ENCODE measurements at regions not wholly inside any gene's neighbourhood (a gene's known extent, or its start where the extent isn't known, plus 50 kb on each side); places are given as distances from the start of the nearest gene placed in this dataset.

DNA sequence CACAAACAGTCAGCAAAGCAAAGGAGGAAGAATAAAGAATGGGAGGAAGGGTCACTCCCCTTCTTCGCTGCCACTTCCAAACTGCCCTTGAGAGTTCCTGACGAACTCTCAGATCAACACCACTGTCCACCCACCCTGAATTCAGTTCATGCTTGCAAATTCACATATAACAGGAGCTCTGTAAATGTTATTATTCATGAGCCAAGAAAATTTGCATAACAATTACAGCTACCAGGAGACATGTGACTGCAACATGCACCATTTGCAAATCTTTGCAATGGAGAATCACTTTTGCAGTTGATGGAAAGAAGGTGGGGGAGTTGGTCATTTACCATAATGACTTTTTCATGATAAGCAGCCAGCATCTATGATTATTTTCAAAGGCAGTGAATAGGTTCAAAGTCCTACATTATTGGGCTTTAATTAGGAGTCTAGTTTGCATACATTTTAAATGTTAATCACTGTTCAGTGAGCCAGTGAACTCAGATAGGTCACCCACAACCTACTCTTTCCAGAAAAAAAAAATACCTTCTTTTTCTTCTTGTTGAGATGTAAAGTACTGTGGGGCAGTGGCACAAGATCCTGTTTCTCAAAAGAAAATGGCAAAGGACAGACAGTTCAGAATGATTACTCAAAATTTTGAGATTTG lies 149.7 kb downstream of the CAAP1 start:
- intact Hi-C loops (cut with DNase I; ENCODE audit: low total_unique reads) = no loop called here
- H3K27ac ChIP-seq = no peak overlapping the region
- no peak for DNase-seq

DNA sequence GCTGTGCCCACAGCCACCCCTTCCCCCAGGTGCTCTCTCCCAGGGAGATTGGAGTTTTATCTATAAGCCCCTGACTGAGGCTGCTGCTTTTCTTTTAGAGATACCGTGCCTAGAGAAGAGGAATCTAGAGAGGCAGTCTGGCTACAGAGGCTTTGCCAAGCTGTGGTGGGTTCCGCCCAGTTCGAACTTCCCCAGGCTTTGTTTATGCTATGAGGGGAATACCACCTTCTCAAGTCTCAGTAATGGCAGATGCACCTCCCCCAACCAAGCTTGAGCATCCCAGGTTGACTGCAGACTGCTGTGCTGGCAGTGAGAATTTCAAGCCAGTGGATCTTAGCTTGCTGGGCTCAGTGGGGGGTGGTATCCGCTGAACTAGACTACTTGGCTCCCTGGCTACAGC lies 157.4 kb downstream of the CAAP1 start:
- Histone ChIP-seq H3K4me3 (no peak overlapping the region), H3K4me1 (no peaks in the 10 kb centered on the region), H3K27ac (no peak overlapping the region), H3K27me3 (no peaks in the 10 kb centered on the region), H3K9me3 (peaks cover 0 to 6% (median 0%) of the 10 kb centered on the region in 3 donors), H3K36me3 (no peaks in the 10 kb centered on the region)
- intact Hi-C loops (cut with DNase I; ENCODE audit: low total_unique reads) = no loop called here
- no peak for TF ChIP-seq CTCF (IDR thresholded peaks at IDR 0.05)
- DNase-seq = no peak

More for the DNA sequence above, 149.7 kb downstream of the CAAP1 start:
- H3K27me3 ChIP-seq = no peaks in the 10 kb centered on the region
- TF ChIP-seq CTCF (IDR thresholded peaks at IDR 0.05) = no peak
- H3K36me3 ChIP-seq = no peaks in the 10 kb centered on the region
- no peaks in the 10 kb centered on the region for H3K4me1 ChIP-seq
- no peak overlapping the region for H3K4me3 ChIP-seq
- H3K9me3 ChIP-seq = no peaks in the 10 kb centered on the region

DNA sequence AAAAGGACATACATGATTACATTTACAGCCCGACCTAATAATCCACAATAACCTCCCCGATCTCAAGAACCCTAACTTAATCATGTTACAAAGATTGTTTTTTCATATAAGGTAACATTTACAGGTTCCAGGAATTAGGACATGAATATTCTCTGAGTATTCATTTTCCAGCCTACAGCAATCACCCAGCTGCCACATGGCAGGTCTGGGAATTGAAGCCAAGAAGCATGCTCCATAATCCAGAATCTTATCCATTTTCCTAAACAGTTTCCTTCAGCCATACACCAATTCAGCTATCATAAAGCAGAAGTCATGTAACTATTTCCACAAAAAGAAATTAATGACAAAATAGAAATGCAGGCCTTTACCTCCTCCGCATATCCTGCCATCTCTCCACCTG lies 163.4 kb downstream of the CAAP1 start:
- no peak for DNase-seq

GRCh38 chr9:26727471-26727870 lies 165.1 kb downstream of the CAAP1 start:
- H3K36me3 ChIP-seq = no peaks in the 10 kb centered on the region
- no peaks in the 10 kb centered on the region for H3K4me1 ChIP-seq
- H3K27me3 ChIP-seq = no peaks in the 10 kb centered on the region
- no peak overlapping the region for H3K27ac ChIP-seq
- H3K4me3 ChIP-seq = no peak overlapping the region
- DNase-seq = no peak
- intact Hi-C loops (cut with DNase I; ENCODE audit: low total_unique reads) = no loop called here
- TF ChIP-seq CTCF (IDR thresholded peaks at IDR 0.05) = no peak
- H3K9me3 ChIP-seq = no peaks in the 10 kb centered on the region

More for the DNA sequence above, 163.4 kb downstream of the CAAP1 start:
- H3K27ac ChIP-seq = no peak overlapping the region
- intact Hi-C loops (cut with DNase I; ENCODE audit: low total_unique reads) = no loop called here
- no peaks in the 10 kb centered on the region for H3K4me1 ChIP-seq
- H3K9me3 ChIP-seq = no peaks in the 10 kb centered on the region
- TF ChIP-seq CTCF (IDR thresholded peaks at IDR 0.05) = no peak
- no peaks in the 10 kb centered on the region for H3K36me3 ChIP-seq
- no peak overlapping the region for H3K4me3 ChIP-seq
- no peaks in the 10 kb centered on the region for H3K27me3 ChIP-seq

DNA sequence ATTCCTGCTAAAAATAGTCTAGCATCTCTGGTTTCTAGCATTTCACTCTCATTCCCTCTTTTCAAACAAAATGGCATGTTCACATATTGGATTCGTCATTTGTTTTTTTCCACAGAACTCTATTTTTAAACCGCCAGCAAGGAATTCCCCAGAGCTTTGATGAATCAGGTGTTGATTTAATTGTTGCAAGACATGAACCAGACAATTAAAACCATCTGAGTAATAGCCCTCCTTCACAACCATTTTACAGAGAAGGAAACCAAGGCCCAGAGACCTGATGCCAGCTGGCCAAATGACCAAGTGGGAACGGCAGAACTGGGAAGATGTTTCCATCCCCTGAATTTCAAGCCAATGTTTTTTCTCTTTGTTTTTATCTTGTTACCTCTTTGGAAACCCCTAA lies 167.0 kb downstream of the CAAP1 start:
- no peak for DNase-seq
- Histone ChIP-seq H3K27me3 (peaks cover 0 to 4% of the 10 kb centered on the region in 2 donors), H3K4me3 (no peak overlapping the region), H3K4me1 (no peaks in the 10 kb centered on the region), H3K27ac (no peak overlapping the region), H3K36me3 (no peaks in the 10 kb centered on the region), H3K9me3 (no peaks in the 10 kb centered on the region)
- intact Hi-C loops (cut with DNase I; ENCODE audit: low total_unique reads) = no loop called here
- TF ChIP-seq CTCF (IDR thresholded peaks at IDR 0.05) = no peak

- no peak overlapping the region for H3K4me3 ChIP-seq
- H3K27me3 ChIP-seq = peaks cover 0 to 7% of the 10 kb centered on the region in 2 donors
- intact Hi-C loops (cut with DNase I; ENCODE audit: low total_unique reads) = no loop called here
- DNase-seq = no peak
- H3K36me3 ChIP-seq = no peaks in the 10 kb centered on the region
- H3K27ac ChIP-seq = no peak overlapping the region
- no peaks in the 10 kb centered on the region for H3K9me3 ChIP-seq
- no peak for TF ChIP-seq CTCF (IDR thresholded peaks at IDR 0.05)
- no peaks in the 10 kb centered on the region for H3K4me1 ChIP-seq
Measured at GRCh38 chr9:26723486-26723885, 169.1 kb downstream of the CAAP1 start.
